Right kidney (tissue), 1 donor: ENCODE measurements at regions not wholly inside any gene's neighbourhood (a gene's known extent, or its start where the extent isn't known, plus 50 kb on each side); places are given as distances from the start of the nearest gene placed in this dataset.
"Not testable (repeated sequence)": the region's sequence is repeated elsewhere in the genome, so short reads cannot be mapped to it uniquely, and the experiment has no call there.

ENCODE experiments used
- DNase-seq: peaks from one replicate; pipeline ENCODE4 v3.0.0-alpha.2; 2016

DNA sequence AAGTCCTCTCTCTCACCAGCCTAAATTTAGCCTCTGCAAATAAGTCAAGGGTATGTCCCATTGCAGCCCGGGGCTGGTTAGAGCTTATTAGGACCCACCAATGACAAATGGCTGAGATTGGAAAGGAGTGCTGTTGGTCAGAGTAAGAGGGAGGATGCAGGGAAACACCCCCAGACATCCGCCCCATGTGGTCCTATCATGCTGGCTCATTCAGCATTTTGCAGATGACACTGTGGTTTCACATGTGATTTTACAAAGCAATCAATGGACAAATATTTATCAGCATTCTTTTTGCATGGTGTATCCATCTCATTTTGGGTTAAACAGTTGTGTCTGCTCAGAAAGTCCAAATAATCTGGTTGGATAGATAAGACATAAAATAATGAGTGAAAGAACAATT, 152.2 kb upstream of the EXOC2 start:
- DNase-seq = no peak

DNA sequence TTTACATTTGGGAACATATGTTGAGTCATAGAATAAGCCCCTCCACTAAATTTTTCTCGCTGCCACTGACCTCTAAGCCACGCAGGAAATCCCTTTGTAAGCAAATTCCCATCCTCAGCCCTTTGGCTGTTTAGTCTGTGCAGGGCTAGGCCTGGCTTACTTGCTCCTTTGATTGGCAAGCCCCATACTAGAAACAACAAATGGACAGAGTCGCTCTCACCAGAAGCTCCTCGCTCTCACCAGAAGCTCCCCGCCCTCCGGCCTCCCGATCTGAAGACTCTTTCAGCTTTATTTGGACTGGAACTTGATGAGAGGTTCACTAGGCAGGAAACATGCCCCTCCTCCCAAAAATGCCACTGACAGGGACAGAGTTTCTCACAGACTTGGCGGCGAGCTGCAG, 149.2 kb upstream of the EXOC2 start:
- no peak for DNase-seq

DNA sequence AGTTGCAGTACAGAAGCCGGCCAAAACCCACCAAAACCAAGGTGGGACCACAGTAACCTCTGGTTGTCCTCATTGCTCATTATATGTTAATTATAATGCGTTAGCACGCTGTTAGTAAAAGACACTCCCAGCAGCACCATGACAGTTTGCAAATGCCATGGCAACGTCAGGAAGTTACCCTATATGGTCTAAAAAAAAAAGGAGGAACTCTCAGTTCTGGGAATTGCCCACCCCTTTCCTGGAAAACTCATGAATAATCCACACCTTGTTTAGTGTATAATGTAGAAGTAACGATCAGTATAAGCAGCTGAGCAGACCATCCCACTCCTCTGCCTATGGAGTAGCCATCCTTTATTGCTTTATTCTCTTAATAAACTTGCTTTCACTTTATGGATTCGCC, 148.6 kb upstream of the EXOC2 start:
- no peak for DNase-seq

DNA sequence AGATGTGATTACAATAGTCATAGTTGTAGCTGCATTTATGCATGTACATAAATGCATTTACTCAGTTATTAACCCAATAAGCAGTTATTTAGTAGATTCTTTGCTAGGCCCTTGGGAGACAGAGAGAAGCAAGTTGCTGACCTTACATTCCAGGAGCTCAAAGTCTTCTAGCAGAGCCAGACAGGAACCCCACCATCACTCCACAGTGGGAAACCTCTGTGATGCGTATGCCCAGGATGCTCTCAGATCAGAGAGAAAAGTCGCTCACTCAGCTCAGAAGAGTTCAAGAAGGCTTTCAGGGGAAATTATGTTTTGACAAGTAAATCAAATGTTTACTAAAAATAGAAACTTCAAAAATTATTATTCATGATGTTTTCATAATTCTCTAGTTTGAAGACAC, 146.3 kb upstream of the EXOC2 start:
- DNase-seq = no peak

DNA sequence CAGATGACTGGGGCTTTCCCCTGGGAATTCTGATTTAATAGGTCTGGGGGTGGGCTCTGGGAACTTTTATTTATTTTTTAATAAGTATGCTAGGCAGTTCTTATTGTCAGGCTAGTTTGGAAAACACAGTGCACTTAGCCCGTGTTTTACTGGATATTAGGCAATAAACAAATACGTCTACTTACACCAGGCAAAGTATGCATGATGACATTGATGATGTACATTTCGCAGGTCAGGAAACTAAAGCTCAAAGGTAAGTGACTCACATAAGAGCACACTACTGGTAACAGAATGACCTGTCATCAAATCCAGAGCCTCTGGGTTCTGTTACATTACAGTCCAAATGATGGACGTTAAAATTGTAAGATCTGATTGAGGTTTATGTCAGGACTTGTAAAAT, 144.4 kb upstream of the EXOC2 start:
- DNase-seq = no peak

DNA sequence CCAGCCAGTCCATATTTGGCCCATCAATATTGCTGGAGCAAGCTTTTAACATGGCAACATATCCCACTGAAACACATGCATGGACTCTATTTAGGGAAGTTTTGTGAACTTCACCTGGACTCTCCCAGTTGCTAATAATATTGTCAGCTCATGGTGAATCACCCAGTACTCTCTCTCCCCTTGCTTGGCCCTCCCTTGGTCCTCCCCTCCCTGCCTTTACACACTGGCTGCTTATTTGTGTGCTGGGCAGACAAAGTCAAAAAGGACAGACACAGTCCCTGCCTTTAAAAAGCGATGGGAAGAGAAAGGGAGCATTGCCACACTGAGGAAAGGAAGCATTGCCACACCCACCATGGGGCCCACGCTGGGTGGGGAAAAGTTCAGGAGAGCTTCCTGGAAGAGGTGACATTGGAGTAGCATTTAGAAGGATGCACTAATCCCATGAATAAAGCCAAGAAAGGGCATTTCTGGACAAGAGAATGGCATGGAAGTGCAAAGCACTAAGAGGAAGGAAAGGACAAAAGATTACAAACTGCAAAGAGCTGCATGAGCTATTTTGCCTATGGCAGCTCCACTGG, 143.4 kb upstream of the EXOC2 start:
- DNase-seq = no peak

DNA sequence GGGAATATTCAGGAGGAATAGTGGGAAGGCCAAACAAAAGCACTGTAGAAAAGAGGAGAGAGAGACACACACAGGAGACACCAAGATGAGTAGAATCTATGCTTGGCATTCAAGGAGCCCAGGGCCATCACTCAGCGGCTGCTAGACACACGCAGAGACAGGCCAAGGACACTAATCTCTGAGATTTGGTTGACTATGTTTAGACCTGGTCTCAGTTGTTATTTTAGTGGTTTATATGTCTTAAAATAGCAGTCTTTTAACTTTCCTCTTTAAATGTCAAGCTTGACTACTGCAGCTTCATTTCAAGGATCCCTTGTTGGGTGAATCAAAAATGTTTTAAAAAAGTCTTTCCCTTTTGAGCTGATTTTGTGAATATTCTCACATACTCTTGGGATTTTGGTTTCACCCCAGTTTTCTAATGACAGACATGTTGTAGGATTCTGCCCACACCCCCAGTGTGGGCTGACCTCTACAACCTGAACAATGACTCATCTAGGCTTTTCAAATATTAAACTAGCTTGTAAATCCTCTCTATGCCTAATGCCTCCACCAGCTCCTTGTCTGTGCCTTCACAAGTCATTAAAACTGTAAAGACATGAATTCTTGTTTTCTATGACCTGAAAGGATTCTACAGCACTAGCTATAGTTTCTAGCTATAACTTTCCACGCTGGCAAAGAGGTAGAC, 142.7 kb upstream of the EXOC2 start:
- DNase-seq = no peak

DNA sequence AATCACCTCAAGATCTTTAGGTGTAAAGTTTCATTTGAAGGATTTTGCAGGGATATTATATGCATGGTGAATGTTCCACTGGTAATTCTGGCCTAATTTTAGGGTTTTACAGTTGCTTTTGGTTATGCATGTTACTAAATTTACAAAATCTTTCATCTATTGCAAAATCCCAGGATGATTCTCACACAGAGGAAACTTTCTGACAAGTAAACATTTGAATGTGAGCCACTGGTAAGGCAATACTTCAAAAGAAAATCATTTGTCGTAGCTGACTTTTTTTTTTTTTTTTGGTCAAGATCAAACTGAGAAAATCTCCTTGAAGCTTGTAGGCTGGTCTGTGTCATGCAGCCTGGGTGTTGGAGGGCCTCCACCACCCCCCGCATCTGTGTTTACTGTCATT, 141.9 kb upstream of the EXOC2 start:
- no peak for DNase-seq

DNA sequence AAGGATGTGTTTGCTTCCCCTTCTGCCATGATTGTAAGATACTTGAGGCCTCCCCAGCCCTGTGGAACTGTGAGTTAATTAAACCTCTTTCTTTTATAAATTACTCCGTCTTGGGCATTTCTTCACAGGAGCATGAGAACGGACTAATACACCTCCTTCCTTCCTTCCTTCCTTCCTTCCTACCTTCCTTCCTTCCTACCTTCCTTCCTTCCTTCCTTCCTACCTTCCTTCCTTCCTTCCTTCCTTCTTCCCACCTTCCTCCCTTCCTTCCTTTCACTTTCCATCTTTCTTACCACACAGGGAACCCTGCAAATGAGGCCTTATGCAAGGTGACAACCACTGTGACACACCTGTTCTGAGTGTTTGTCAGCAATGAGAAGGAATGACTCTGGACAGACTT, 141.3 kb upstream of the EXOC2 start:
- no peak for DNase-seq

DNA sequence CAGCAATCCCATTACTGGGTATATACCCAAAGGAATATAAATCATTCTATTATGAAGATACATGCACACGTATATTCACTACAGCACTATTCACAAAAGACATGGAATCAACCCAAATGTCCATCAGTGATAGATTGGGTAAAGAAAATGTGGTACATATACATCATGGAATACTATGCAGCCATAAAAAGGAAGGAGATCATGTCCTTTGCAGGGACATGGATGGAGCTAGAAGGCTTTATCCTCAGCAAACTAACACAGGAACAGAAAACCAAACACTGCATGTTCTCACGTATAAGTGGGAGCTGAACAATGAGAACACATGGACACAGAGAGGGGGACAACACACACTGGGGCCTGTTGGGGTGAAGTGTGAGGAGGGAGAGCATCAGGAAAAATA, 139.9 kb upstream of the EXOC2 start:
- not testable (repeated sequence) for DNase-seq

DNA sequence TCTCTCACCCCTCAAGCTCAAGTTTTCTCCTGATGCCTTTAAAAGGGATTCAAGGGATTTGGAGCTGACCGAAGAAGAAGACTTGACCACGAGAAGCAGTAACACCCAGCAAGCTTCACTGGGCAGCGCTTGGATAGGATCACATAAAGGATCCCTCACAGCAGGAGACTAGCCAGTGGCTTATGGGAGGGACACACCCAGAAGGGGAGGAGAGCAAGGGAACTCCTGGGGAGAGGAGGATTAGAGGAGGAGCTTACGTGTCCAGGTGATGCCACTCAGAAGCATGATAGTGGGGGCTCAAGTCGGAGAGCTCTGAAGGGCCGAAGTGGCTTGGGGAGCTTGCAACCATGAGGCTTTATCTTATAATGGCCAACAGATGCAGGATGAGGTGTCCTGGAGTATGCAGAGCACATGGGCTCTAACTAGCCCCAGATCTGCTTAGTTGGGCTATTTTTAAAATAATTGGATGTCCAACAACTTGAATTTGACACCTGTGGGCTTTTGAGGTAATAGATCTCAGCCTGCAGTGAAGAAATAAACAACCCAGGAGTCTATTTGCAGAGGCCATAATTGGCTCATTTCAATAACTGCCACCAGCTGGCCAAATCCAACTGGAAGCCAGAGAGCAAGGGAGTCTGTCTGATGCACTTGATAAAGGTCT, 137.9 kb upstream of the EXOC2 start:
- DNase-seq = no peak

DNA sequence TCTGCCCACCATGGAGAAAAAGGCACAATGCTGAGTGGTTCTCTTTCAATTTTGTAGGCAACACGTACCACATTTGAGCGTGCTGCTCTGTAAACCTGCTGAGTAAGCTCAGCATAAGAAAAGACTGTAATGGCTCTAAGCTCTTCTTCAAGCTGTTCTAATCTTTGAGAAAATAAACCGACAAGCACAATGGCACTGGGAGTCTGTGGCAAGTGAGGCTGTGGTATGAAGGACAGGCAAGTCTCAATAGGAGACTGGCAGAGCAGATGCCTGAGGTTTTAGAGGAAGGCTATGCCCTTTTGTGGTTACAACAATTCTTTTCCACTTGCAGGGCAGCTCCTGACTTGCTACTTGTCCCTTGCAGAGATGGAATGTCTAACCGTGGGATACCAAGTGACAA, 136.7 kb upstream of the EXOC2 start:
- DNase-seq = no peak

DNA sequence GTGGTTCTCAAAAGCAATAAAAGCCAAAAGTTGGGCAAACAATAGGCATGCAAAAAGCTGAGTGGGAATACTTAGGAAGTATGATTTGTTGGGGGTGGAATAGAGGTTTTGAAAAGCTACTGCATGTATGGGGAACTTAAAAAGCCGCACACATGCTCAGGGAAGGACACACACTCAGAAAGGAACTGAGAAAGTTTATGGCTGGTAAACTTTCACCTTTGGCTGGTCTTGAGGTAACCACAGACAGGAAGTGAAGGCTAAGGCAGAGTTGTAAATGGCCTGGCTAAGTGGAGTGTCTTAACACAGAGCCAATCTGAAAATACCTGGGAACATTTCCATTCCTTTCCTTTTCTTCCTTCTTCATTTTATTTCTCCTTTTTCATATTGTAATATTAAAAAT, 134.5 kb upstream of the EXOC2 start:
- DNase-seq = no peak

DNA sequence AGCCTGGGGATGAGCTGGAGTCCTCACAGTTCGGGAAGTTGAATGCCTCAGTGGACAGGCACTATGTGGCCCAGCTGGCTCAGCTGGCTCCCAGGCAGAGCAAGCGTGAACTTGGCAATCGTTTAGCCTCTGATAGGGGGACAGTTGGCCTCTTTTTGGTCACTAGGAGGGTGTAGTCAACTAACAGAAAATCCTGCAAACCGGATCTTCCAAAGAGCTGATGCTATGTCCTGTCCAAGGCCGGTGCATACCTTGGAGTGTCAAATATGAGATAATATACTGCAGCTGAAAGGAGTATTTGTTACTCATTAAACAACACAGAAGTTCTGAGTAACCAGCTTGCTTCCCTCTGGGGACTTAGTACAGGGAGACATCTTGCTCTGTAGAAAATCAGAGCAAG, 126.2 kb upstream of the EXOC2 start:
- no peak for DNase-seq

DNA sequence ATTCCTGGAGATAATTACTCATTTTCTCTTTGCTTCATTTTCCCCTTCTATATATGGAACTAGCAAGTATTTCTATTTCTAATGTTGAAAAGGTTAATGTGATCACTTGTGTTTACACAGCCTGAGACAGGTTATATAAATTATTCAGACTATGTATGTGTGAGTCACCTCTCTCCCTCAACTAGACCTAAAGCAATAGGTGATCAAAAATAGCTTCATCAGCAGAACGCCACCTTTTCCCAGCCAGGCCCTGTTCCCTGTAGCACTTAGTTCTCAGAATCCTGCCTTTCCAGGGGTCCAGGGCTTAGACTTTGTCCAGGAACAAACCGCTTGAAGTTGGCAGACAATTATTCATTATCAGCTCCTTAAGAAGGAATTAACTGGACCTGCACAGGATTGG, 125.3 kb upstream of the EXOC2 start:
- no peak for DNase-seq

DNA sequence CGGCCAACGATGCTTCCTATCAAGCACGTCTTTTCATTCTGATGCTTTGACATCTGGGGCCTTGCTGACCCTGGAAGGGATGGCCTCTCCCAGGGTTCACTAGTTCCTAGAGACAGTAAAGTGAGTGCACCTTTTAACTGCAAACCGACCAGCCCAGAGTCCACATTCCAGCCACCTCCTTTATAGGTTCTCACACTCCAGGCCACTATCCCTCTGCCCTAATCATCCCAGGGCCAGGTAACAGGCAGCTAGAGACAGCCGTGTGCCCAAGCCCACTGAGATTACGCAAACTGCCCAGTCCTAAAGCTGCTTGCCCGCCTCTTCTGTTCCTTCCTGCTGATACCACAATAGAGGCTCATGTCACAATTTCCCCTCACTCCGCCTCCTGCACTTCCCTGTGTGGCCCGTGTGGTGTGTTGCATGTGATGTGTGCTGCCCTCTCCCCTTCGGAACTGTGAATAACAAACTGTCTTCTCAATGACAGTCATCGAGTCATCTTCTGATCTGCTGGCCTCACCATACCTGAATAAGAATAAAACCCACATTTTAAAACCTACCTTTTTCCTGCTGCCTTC, 123.7 kb upstream of the EXOC2 start:
- no peak for DNase-seq

DNA sequence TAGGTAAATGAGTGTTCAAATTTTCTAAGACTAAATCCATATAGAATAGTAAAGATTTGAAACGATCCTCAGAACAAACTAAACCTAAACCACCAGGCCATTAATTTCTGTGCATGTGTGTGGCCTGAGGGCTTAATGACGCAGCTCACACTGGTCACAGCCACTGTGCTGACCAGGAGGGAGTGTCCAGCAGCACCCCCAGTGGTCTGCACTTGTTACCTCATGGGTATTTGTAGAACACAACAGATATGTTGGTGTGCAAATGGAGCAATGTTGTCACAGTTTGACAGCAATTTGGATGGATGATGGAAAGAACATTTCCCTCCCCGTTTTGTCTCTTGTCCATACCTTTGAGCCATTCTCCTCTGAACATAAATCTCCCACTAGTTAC, 122.4 kb upstream of the EXOC2 start:
- no peak for DNase-seq

DNA sequence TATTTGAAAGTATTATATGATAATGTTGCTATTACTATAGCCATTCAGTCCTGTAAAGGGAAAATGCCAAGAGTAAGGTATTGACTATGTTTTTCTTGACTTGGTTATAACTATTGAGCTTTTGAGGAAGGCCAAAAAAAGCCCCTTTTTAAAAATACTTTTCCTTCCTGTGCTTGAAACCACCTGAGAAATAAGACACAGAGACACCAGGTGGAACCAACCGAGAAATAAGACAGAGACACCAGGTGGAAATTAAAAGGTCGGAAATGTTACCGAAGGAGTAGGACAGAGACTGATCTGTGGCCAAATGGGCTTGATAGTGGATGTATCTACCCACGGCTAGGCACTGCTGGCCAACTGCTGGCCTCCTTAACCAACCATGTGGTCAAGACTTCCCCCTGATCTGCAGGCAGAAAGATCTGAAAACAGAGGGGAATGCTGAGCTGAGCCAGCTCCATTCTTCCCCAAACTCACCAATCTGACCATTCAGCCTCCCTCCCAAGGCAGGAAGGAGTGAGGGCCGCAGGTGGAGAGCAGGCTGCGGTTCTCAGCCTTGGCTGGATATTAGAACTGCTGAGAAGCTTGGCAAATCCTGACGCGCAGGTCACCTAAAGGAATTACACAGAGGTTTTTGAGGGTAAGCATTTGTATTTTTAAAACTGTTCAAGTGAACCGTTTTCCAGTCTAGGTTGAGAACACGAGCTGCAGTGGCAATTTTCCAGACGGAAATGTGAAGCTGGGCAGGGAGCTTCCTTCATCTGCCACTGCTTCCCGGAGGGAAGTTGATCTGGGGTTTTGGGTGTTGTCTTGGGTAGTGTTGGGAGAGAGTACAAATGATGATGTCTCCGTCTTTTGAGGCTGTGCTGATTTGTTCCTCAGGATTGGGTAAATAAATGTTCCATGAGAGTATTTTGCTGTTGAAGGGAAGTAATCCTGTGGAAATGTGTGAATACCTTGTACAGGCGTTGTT, 121.7 kb upstream of the EXOC2 start:
- no peak for DNase-seq

DNA sequence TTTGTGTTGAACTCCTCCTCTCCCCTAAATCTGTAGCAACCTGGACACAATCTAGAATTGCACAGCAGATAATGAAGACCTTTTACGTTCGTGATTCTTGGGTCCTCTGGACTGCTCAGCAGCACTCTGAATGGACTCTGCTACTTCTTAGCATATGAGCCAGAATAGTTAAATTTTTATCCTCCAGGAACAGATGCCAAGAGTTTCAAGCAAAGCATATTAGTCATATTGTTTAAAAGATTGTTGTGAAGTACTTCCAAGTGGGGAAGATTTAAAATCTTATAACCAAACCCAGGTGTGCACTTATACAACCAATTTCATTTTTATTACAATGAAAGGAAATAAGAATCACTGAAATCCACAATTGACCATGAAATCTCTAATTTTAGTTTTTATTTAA, 118.9 kb upstream of the EXOC2 start:
- DNase-seq = no peak

DNA sequence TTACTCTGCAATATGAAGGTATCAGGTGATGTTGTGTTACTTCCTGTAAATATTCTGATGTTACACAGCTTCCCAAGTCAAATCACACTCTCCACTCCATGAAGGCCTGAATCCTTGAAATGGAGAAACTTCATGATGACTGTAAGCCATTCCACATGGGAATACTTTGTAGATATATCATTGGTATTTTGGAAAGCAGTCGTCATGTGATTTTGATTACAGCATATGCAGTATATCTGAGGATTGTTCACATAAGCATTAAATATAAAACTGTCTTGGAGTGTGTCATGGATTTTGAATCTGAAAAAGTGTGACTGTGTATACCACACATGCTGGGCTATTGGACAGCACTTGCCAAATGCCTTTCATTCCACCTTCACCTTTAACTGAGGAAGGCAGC, 118.3 kb upstream of the EXOC2 start:
- DNase-seq = no peak

DNA sequence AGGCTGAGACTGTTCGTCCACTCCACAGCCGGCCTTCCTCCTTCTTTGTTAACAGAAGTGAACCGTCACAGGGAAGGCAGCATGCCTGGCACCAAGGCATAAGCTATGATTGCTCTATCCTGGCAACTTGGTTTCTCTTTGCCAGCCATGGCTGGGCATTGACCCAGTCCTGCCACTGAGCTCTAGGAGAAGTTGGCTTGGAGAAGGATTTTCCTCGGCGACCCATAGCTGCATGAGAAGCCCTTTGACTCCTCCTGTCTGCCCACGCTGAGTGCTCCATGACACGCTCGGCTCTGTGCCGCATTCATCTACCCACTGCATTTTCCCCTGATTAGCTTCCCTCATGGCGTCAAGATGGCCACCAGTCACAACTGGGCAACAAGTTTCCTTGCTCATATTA, 111.8 kb upstream of the EXOC2 start:
- DNase-seq = no peak

DNA sequence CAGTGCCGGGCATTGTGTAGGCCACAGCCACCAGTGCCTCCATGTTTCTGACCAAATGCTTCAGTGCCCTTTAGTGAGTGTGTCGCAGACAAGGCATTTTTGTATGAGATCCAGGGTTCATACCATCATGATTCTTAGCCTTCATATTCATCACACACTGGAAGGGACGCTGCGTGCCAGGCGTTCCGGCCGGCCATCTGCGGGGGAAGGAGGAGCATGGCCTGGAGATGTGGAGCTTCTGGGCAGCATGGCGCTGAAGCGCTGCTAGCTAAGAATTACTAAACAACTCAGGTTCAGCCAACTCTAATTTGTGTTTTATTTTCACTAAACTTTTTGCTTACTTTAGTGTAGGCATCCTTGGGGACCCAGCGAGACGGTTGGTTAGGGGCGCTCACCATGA, 111.4 kb upstream of the EXOC2 start:
- no peak for DNase-seq
